Panc1 (cell line): ENCODE measurements at regions not wholly inside any gene's neighbourhood (a gene's known extent, or its start where the extent isn't known, plus 50 kb on each side); places are given as distances from the start of the nearest gene placed in this dataset.

Source experiments
- ATAC-seq: fragments of 200-7000 bp; cut with Tn5 transposase; 2 replicates; pipeline ENCODE4 v1.9.1; 2020; ENCODE audit warnings: mild to moderate bottlenecking, moderate library complexity
- BruUV-seq: library from RNA; stranded (reverse); fragments of 400-500 nt; replicated peaks from 2 replicates; lab custom pipeline; 2021; lab: Mats Ljungman, UMichigan
- CTCF ChIA-PET: fragments of 300-600 bp; sonication (Branson Sonifier 250); formaldehyde crosslinking; loops from one replicate; lab custom pipeline; 2022; ENCODE audit warnings: antibody characterized with exemption; lab: Charles Lee
- POLR2A ChIA-PET: fragments of 300-600 bp; sonication (Branson Sonifier 250); formaldehyde crosslinking; loops from one replicate; lab custom pipeline; 2022; ENCODE audit warnings: antibody characterized with exemption; lab: Charles Lee
- DNase-seq: peaks from one replicate; pipeline ENCODE4 v3.0.0-alpha.2; 2010; ENCODE audit warnings: low read depth, low spot score
- H3K27ac ChIP-seq: 2 replicates; pipeline ENCODE4 v1.5.1; 2011; ENCODE audit warnings: mild to moderate bottlenecking, low read length, inconsistent platforms
- H3K27me3 ChIP-seq: fragments of 200-500 bp; sonication (Bioruptor generic); 2 replicates; pipeline ENCODE4 v1.6.0; 2014; ENCODE audit warnings: low read length, inconsistent platforms; ENCODE audit not compliant: control insufficient read depth, insufficient read depth
- H3K36me3 ChIP-seq: fragments of 200-500 bp; sonication (Bioruptor generic); 2 replicates; pipeline ENCODE4 v1.5.1; 2014; ENCODE audit warnings: inconsistent platforms, mild to moderate bottlenecking, low read length, moderate library complexity; ENCODE audit not compliant: control insufficient read depth, insufficient read depth
- H3K4me1 ChIP-seq: 2 replicates; pipeline ENCODE4 v1.5.1; 2011; ENCODE audit warnings: inconsistent platforms, mild to moderate bottlenecking, low read length, moderate library complexity; ENCODE audit not compliant: control insufficient read depth, insufficient read depth
- H3K4me3 ChIP-seq, 2 experiments: 2 replicates each; pipeline ENCODE4 v1.5.1; 2011 to 2012; ENCODE audit warnings: low read depth in 2 of 2, low read length in 2 of 2, mild to moderate bottlenecking in 2 of 2, inconsistent platforms in 1 of 2, moderate library complexity in 1 of 2
- H3K9me3 ChIP-seq: fragments of 200-500 bp; sonication (Bioruptor generic); 2 replicates; pipeline ENCODE4 v1.5.1; 2014; ENCODE audit warnings: low read depth, mild to moderate bottlenecking, inconsistent platforms, low read length, moderate library complexity; ENCODE audit not compliant: control insufficient read depth, insufficient read depth
- POLR2AphosphoS5 ChIP-seq: IDR thresholded peaks from 2 replicates; pipeline ENCODE4 v1.6.1; 2012; ENCODE audit warnings: mild to moderate bottlenecking, low read depth, low read length, moderate library complexity
- SIN3A ChIP-seq: IDR thresholded peaks from 2 replicates; pipeline ENCODE4 v1.6.1; 2012; ENCODE audit warnings: low read depth, mild to moderate bottlenecking, low read length, moderate library complexity, borderline replicate concordance; ENCODE audit not compliant: insufficient read depth
- TCF7L2 ChIP-seq: IDR thresholded peaks from 2 replicates; pipeline ENCODE4 v1.6.1; 2011; ENCODE audit warnings: mild to moderate bottlenecking, low read depth, low read length, inconsistent platforms
- in situ Hi-C: cut with HindIII; loops from 2 replicates; pipeline ENCODE4 v1.10.0; 2016; ENCODE audit warnings: low sequenced_read_pairs, low pct_unique_long_range_greater_than_20kb
- intact Hi-C: fragments of 100-400 bp; cut with micrococcal nuclease; formaldehyde crosslinking; loops from one replicate; pipeline ENCODE4 v1.10.0; 2022; ENCODE audit not compliant: unreplicated experiment
- TF ChIP-seq, protein P1 (sequence below), 2 experiments: IDR thresholded peaks; 2 replicates each; pipeline ENCODE4 v1.6.1; 2011 to 2012; ENCODE audit warnings: low read depth in 2 of 2, control low read depth in 1 of 2, low read length in 1 of 2, mild to moderate bottlenecking in 1 of 2, moderate library complexity in 1 of 2; ENCODE audit not compliant: insufficient read depth in 1 of 2
- TF ChIP-seq, protein P2 (sequence below): fragments of 450-650 bp; IDR thresholded peaks from 2 replicates; pipeline ENCODE4 v1.5.1; 2017; ENCODE audit warnings: mild to moderate bottlenecking

DNA sequence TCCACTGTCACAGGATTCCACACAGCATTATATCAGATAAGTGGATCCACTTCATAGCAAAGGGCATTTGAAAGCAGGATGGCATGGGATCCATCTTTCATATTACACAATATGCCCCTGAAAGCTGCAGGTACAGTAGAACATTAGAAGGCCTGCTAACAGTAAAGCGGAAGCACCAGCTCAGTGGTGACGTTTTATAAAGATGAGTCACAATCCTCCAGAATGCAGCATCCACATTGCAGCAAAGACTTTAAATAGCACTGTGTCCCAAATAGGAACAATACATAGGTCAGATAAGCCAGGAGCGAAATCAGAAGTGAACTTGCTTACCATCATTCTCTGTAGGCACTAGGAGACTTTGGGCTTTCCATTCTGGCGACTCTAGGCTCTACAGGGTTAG is 609.5 kb upstream of the FAT1 start:
- DNase-seq: no peak
- in situ Hi-C loops: no loop called here
- TF ChIP-seq TCF7L2: no peak
- TF ChIP-seq, protein P1, sequence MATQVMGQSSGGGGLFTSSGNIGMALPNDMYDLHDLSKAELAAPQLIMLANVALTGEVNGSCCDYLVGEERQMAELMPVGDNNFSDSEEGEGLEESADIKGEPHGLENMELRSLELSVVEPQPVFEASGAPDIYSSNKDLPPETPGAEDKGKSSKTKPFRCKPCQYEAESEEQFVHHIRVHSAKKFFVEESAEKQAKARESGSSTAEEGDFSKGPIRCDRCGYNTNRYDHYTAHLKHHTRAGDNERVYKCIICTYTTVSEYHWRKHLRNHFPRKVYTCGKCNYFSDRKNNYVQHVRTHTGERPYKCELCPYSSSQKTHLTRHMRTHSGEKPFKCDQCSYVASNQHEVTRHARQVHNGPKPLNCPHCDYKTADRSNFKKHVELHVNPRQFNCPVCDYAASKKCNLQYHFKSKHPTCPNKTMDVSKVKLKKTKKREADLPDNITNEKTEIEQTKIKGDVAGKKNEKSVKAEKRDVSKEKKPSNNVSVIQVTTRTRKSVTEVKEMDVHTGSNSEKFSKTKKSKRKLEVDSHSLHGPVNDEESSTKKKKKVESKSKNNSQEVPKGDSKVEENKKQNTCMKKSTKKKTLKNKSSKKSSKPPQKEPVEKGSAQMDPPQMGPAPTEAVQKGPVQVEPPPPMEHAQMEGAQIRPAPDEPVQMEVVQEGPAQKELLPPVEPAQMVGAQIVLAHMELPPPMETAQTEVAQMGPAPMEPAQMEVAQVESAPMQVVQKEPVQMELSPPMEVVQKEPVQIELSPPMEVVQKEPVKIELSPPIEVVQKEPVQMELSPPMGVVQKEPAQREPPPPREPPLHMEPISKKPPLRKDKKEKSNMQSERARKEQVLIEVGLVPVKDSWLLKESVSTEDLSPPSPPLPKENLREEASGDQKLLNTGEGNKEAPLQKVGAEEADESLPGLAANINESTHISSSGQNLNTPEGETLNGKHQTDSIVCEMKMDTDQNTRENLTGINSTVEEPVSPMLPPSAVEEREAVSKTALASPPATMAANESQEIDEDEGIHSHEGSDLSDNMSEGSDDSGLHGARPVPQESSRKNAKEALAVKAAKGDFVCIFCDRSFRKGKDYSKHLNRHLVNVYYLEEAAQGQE (IDR thresholded peaks at IDR 0.05; ENCODE audit: insufficient read depth in 1 of 2, low read depth in 2 of 2, low read length in 1 of 2): no peak
- TF ChIP-seq, protein P2, sequence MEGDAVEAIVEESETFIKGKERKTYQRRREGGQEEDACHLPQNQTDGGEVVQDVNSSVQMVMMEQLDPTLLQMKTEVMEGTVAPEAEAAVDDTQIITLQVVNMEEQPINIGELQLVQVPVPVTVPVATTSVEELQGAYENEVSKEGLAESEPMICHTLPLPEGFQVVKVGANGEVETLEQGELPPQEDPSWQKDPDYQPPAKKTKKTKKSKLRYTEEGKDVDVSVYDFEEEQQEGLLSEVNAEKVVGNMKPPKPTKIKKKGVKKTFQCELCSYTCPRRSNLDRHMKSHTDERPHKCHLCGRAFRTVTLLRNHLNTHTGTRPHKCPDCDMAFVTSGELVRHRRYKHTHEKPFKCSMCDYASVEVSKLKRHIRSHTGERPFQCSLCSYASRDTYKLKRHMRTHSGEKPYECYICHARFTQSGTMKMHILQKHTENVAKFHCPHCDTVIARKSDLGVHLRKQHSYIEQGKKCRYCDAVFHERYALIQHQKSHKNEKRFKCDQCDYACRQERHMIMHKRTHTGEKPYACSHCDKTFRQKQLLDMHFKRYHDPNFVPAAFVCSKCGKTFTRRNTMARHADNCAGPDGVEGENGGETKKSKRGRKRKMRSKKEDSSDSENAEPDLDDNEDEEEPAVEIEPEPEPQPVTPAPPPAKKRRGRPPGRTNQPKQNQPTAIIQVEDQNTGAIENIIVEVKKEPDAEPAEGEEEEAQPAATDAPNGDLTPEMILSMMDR: no peak
- no peak for TF ChIP-seq POLR2AphosphoS5
- TF ChIP-seq SIN3A: no peak
- ChIA-PET CTCF (no interaction called here), POLR2A (no interaction called here)
- ATAC-seq: no peak
- Histone ChIP-seq H3K36me3 (no peaks in the 10 kb centered on the region), H3K27me3 (no peaks in the 10 kb centered on the region), H3K9me3 (no peaks in the 10 kb centered on the region), H3K4me1 (no peaks in the 10 kb centered on the region), H3K27ac (no peak overlapping the region), H3K4me3 (no peak overlapping the region)
- no TSS peak for BruUV-seq
- intact Hi-C loops: no loop called here

DNA sequence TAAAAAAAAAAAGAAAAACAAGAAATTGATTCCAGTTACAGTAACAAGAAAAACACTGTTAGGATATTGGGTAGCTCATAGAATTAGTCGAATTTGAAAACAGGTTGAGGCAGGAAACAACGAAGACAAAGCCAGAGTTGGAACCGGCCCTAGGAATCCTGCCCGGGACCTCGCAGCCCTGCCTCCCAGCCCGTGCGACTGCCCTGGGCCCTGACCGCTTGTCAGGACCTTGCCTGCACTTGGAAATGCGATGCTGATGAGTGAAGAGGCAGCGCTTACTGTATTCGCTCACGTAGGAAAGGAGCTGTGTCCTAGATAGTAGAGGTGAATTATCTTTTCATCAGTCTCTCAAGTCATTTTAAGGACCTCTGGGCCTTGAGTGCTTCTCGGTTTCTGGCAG is 611.7 kb upstream of the FAT1 start:
- no peak for ATAC-seq
- H3K27ac ChIP-seq: no peak overlapping the region
- CTCF ChIA-PET: no interaction called here
- BruUV-seq: no TSS peak
- no peak overlapping the region for H3K4me3 ChIP-seq
- no peaks in the 10 kb centered on the region for H3K27me3 ChIP-seq
- H3K4me1 ChIP-seq: no peaks in the 10 kb centered on the region
- in situ Hi-C loops: no loop called here
- intact Hi-C loops: no loop called here
- TF ChIP-seq, protein P1 (IDR thresholded peaks at IDR 0.05; ENCODE audit: insufficient read depth in 1 of 2, low read depth in 2 of 2, low read length in 1 of 2): no peak
- TF ChIP-seq, protein P2: no peak
- TF ChIP-seq SIN3A: no peak
- TF ChIP-seq TCF7L2: no peak
- no peak for TF ChIP-seq POLR2AphosphoS5
- H3K36me3 ChIP-seq: no peaks in the 10 kb centered on the region
- DNase-seq: no peak
- H3K9me3 ChIP-seq: no peaks in the 10 kb centered on the region
- POLR2A ChIA-PET: no interaction called here
